PC-9 (cell line): ENCODE measurements at regions not wholly inside any gene's neighbourhood (a gene's known extent, or its start where the extent isn't known, plus 50 kb on each side); places are given as distances from the start of the nearest gene placed in this dataset.

Experiments used
- BruUV-seq: library from RNA; stranded (reverse); fragments of 400-500 nt; replicated peaks from 2 replicates; lab custom pipeline; 2021; lab: Mats Ljungman, UMichigan
- CTCF ChIA-PET: fragments of 300-600 bp; sonication (Branson Sonifier 250); formaldehyde crosslinking; loops from one replicate; lab custom pipeline; 2022; ENCODE audit warnings: antibody characterized with exemption; lab: Charles Lee
- POLR2A ChIA-PET: fragments of 300-600 bp; sonication (Branson Sonifier 250); formaldehyde crosslinking; loops from one replicate; lab custom pipeline; 2022; ENCODE audit warnings: antibody characterized with exemption; ENCODE audit not compliant: unreplicated experiment; lab: Charles Lee
- DNase-seq, 2 experiments: peaks; one replicate each; pipeline versions ENCODE4 v3.0.0 to v3.0.0-alpha.2; 2015 to 2022; ENCODE audit warnings: mixed read lengths in 1 of 2
- H2AFZ ChIP-seq: fragments of 200-600 bp; sonication (generic); 2 replicates; pipeline ENCODE4 v1.8.1; 2017; ENCODE audit warnings: antibody characterized with exemption
- H3F3A ChIP-seq: fragments of 200-600 bp; sonication (generic); 2 replicates; pipeline ENCODE4 v1.8.1; 2017; ENCODE audit warnings: antibody characterized with exemption, mild to moderate bottlenecking, low read depth; ENCODE audit not compliant: insufficient read depth
- H3K27ac ChIP-seq: fragments of 200-600 bp; sonication (generic); 2 replicates; pipeline ENCODE4 v1.6.1; 2016; ENCODE audit warnings: mixed run types
- H3K27me3 ChIP-seq: fragments of 200-600 bp; sonication (generic); 2 replicates; pipeline ENCODE4 v1.6.1; 2016; ENCODE audit warnings: low read depth, mixed run types; ENCODE audit not compliant: insufficient read depth
- H3K36me3 ChIP-seq: fragments of 200-600 bp; sonication (generic); 2 replicates; pipeline ENCODE4 v1.6.1; 2016; ENCODE audit warnings: low read depth, mixed run types
- H3K4me1 ChIP-seq: fragments of 200-600 bp; sonication (generic); replicated peaks from 2 replicates; pipeline ENCODE4 v1.6.1; 2016; ENCODE audit warnings: mixed run types; ENCODE audit not compliant: insufficient read depth
- H3K4me2 ChIP-seq: fragments of 200-600 bp; sonication (generic); 2 replicates; pipeline ENCODE4 v1.6.1; 2017; ENCODE audit warnings: mixed run types
- H3K4me3 ChIP-seq: fragments of 200-600 bp; sonication (generic); 2 replicates; pipeline ENCODE4 v1.6.1; 2016; ENCODE audit warnings: mixed run types
- H3K79me2 ChIP-seq: fragments of 200-600 bp; sonication (generic); 2 replicates; pipeline ENCODE4 v1.6.1; 2017; ENCODE audit warnings: low read depth, mixed run types
- H3K9me2 ChIP-seq: fragments of 200-600 bp; sonication (generic); 2 replicates; pipeline ENCODE4 v1.8.1; 2017; ENCODE audit warnings: mild to moderate bottlenecking; ENCODE audit not compliant: insufficient read depth
- H3K9me3 ChIP-seq: fragments of 200-600 bp; sonication (generic); 2 replicates; pipeline ENCODE4 v1.8.1; 2016; ENCODE audit warnings: low read depth; ENCODE audit not compliant: insufficient read depth
- H4K20me1 ChIP-seq: fragments of 200-600 bp; sonication (generic); 2 replicates; pipeline ENCODE4 v1.8.1; 2017; ENCODE audit not compliant: insufficient read depth
- CTCF ChIP-seq: fragments of 200-600 bp; sonication (generic); conservative IDR thresholded peaks from 2 replicates; pipeline ENCODE4 v1.6.1; 2017; ENCODE audit warnings: mixed run types, antibody characterized with exemption, mild to moderate bottlenecking, moderate library complexity
- EZH2 ChIP-seq: fragments of 200-600 bp; sonication (generic); IDR thresholded peaks from 2 replicates; pipeline ENCODE4 v1.8.0; 2017; ENCODE audit warnings: antibody characterized with exemption, low read depth
- intact Hi-C: fragments of 100-400 bp; cut with micrococcal nuclease; formaldehyde crosslinking; loops from one replicate; pipeline ENCODE4 v1.10.0; 2022; ENCODE audit not compliant: unreplicated experiment

GRCh38 chr4:108454227-108454626 lies 166.1 kb upstream of the RPL34 start:
- Histone ChIP-seq H3K36me3 (no peaks in the 10 kb centered on the region), H4K20me1 (no peaks in the 10 kb centered on the region; the same call in 1 of the 2 replicates), H3F3A (no peaks in the 10 kb centered on the region), H3K79me2 (no peaks in the 10 kb centered on the region), H3K27ac (no peak overlapping the region), H3K4me3 (no peak overlapping the region), H3K9me2 (no peaks in the 10 kb centered on the region), H3K9me3 (no peaks in the 10 kb centered on the region), H2AFZ (no peak overlapping the region), H3K4me2 (no peak overlapping the region), H3K27me3 (no peaks in the 10 kb centered on the region), H3K4me1 (no peaks in the 10 kb centered on the region)
- ChIA-PET CTCF (no interaction called here), POLR2A (no interaction called here)
- BruUV-seq: no TSS peak
- TF ChIP-seq CTCF (no peak), EZH2 (no peak)
- intact Hi-C loops: no loop called here
- no peak for DNase-seq

GRCh38 chr4:108453366-108453765 lies 167.0 kb upstream of the RPL34 start:
- H3K27me3 ChIP-seq: no peaks in the 10 kb centered on the region
- H3K4me3 ChIP-seq: no peak overlapping the region
- H3K4me2 ChIP-seq: no peak overlapping the region
- no peaks in the 10 kb centered on the region for H3K36me3 ChIP-seq
- H2AFZ ChIP-seq: no peak overlapping the region
- no peaks in the 10 kb centered on the region for H3K9me3 ChIP-seq
- no peak overlapping the region for H3K27ac ChIP-seq
- CTCF ChIA-PET: no interaction called here
- no peaks in the 10 kb centered on the region; the same call in 1 of the 2 replicates for H4K20me1 ChIP-seq
- POLR2A ChIA-PET: no interaction called here
- no TSS peak for BruUV-seq
- no peaks in the 10 kb centered on the region for H3K4me1 ChIP-seq
- H3K9me2 ChIP-seq: no peaks in the 10 kb centered on the region
- intact Hi-C loops: no loop called here
- no peak for TF ChIP-seq EZH2
- no peak for TF ChIP-seq CTCF
- DNase-seq: no peak
- H3F3A ChIP-seq: no peaks in the 10 kb centered on the region
- no peaks in the 10 kb centered on the region for H3K79me2 ChIP-seq

- Histone ChIP-seq H3K27ac (no peak overlapping the region), H3F3A (no peaks in the 10 kb centered on the region), H3K27me3 (no peaks in the 10 kb centered on the region), H2AFZ (no peak overlapping the region), H3K36me3 (no peaks in the 10 kb centered on the region), H3K4me3 (no peak overlapping the region), H4K20me1 (no peaks in the 10 kb centered on the region), H3K79me2 (no peaks in the 10 kb centered on the region), H3K4me1 (no peaks in the 10 kb centered on the region), H3K4me2 (no peak overlapping the region), H3K9me3 (no peaks in the 10 kb centered on the region), H3K9me2 (no peaks in the 10 kb centered on the region)
- TF ChIP-seq EZH2 (no peak), CTCF (no peak)
- ChIA-PET POLR2A (no interaction called here), CTCF (no interaction called here)
- BruUV-seq: no TSS peak
- no peak for DNase-seq
- intact Hi-C loops: no loop called here
Measured at GRCh38 chr4:108450236-108450898, 170.0 kb upstream of the RPL34 start.
